Stomach (tissue), 4 donors: ENCODE measurements at regions not wholly inside any gene's neighbourhood (a gene's known extent, or its start where the extent isn't known, plus 50 kb on each side); places are given as distances from the start of the nearest gene placed in this dataset.

ENCODE experiments used
- CTCF ChIP-seq, 7 experiments: fragments of 450-650 bp in 4 of 7; fragments of 200-600 bp in 3 of 7; sonication (generic) in 3 of 7; IDR thresholded peaks; one replicate each; pipeline ENCODE4 v1.5.1; 2016 to 2019; ENCODE audit warnings: antibody characterized with exemption in 7 of 7, control low read depth in 2 of 7, mild to moderate bottlenecking in 1 of 7
- EP300 ChIP-seq: sonication (generic); formaldehyde crosslinking; IDR thresholded peaks from one replicate; pipeline ENCODE4 v1.6.1; 2017; ENCODE audit warnings: antibody characterized with exemption
- POLR2A ChIP-seq, 4 donors: fragments of 450-650 bp; IDR thresholded peaks; one replicate each; pipeline ENCODE4 v1.6.1; 2016; ENCODE audit warnings: antibody characterized with exemption in 4 of 4, control low read depth in 2 of 4, mild to moderate bottlenecking in 1 of 4, moderate library complexity in 1 of 4

GRCh38 chr14:43894534-43894933 is 612.5 kb downstream of the FSCB start:
- TF ChIP-seq CTCF (IDR thresholded peaks at IDR 0.05) (peak in 1 of 7 experiments; percentile 33), EP300 (no peak), POLR2A (IDR thresholded peaks at IDR 0.05) (no peak)
